Uterus (tissue), 3 donors: ENCODE measurements at regions not wholly inside any gene's neighbourhood (a gene's known extent, or its start where the extent isn't known, plus 50 kb on each side); places are given as distances from the start of the nearest gene placed in this dataset.

ENCODE experiments used
- DNase-seq, 2 donors: peaks; one replicate each; pipeline ENCODE4 v3.0.0-alpha.2; 2019 to 2020
- H3K27ac ChIP-seq, 2 donors: fragments of 200-600 bp; sonication (generic); 1 replicate in 1 of 2; 2 replicates in 1 of 2; pipeline ENCODE4 v1.5.1; 2016 to 2018
- H3K27me3 ChIP-seq, 2 donors: fragments of 200-600 bp; sonication (generic); one replicate each; pipeline ENCODE4 v1.5.1; 2018 to 2019; ENCODE audit warnings: control low read depth in 1 of 2
- H3K36me3 ChIP-seq, 2 donors: fragments of 200-600 bp; sonication (generic); one replicate each; pipeline ENCODE4 v1.5.1; 2019; ENCODE audit warnings: control low read depth in 1 of 2
- H3K4me1 ChIP-seq, 2 donors: fragments of 200-600 bp; sonication (generic); one replicate each; pipeline ENCODE4 v1.5.1; 2018 to 2019; ENCODE audit warnings: control low read depth in 1 of 2
- H3K4me3 ChIP-seq, 2 donors: fragments of 200-600 bp; sonication (generic); 1 replicate in 1 of 2; 2 replicates in 1 of 2; pipeline ENCODE4 v1.5.1; 2018 to 2019; ENCODE audit warnings: mild to moderate bottlenecking in 1 of 2
- H3K9me3 ChIP-seq, 2 donors: fragments of 200-600 bp; sonication (generic); one replicate each; pipeline ENCODE4 v1.5.1; 2019; ENCODE audit warnings: control low read depth in 1 of 2
- CTCF ChIP-seq, 4 experiments: fragments of 200-600 bp in 2 of 4; fragments of 450-650 bp in 2 of 4; sonication (generic) in 2 of 4; IDR thresholded peaks; one replicate each; pipeline ENCODE4 v1.5.1; 2016 to 2019; ENCODE audit warnings: antibody characterized with exemption in 4 of 4, mild to moderate bottlenecking in 2 of 4, moderate library complexity in 1 of 4
- POLR2A ChIP-seq, 2 donors: fragments of 450-650 bp; IDR thresholded peaks; one replicate each; pipeline ENCODE4 v1.6.1; 2016; ENCODE audit warnings: antibody characterized with exemption in 2 of 2, mild to moderate bottlenecking in 1 of 2, moderate library complexity in 1 of 2
- intact Hi-C: fragments of 100-400 bp; cut with DNase I; formaldehyde crosslinking; loops from one replicate; pipeline ENCODE4 v1.15.1; 2023; ENCODE audit warnings: low total_unique reads
- donor health status: DM: yes; HTN: yes; CAD: no.

- DNase-seq: no peak
- H3K4me1 ChIP-seq: no peaks in the 10 kb centered on the region
- intact Hi-C loops: no loop called here
- TF ChIP-seq CTCF (IDR thresholded peaks at IDR 0.05) (no peak), POLR2A (IDR thresholded peaks at IDR 0.05) (no peak)
- H3K9me3 ChIP-seq: no peaks in the 10 kb centered on the region
- H3K27me3 ChIP-seq: no peaks in the 10 kb centered on the region
- no peak overlapping the region for H3K4me3 ChIP-seq
- H3K27ac ChIP-seq: no peak overlapping the region
- H3K36me3 ChIP-seq: no peaks in the 10 kb centered on the region
These were observed 211.8 kb downstream of the DACT1 start for GRCh38 chr14:58849601-58850000.

GRCh38 chr14:58850011-58850410 is 212.2 kb downstream of the DACT1 start:
- no peak for DNase-seq
- Histone ChIP-seq H3K27ac (no peak overlapping the region), H3K9me3 (no peaks in the 10 kb centered on the region), H3K4me3 (no peak overlapping the region), H3K27me3 (no peaks in the 10 kb centered on the region), H3K4me1 (no peaks in the 10 kb centered on the region), H3K36me3 (no peaks in the 10 kb centered on the region)
- intact Hi-C loops: no loop called here
- TF ChIP-seq POLR2A (IDR thresholded peaks at IDR 0.05): no peak
- no peak for TF ChIP-seq CTCF (IDR thresholded peaks at IDR 0.05)

- Histone ChIP-seq H3K36me3 (no peaks in the 10 kb centered on the region), H3K4me3 (no peak overlapping the region), H3K9me3 (peaks cover 0 to 5% of the 10 kb centered on the region in 2 donors), H3K4me1 (no peaks in the 10 kb centered on the region), H3K27ac (no peak overlapping the region), H3K27me3 (no peaks in the 10 kb centered on the region)
- DNase-seq: no peak
- TF ChIP-seq POLR2A (IDR thresholded peaks at IDR 0.05) (no peak), CTCF (IDR thresholded peaks at IDR 0.05) (no peak)
- intact Hi-C loops: no loop called here
These were observed 223.8 kb downstream of the DACT1 start for GRCh38 chr14:58861586-58861985.

- TF ChIP-seq POLR2A (IDR thresholded peaks at IDR 0.05) (no peak), CTCF (IDR thresholded peaks at IDR 0.05) (no peak)
- intact Hi-C loops: no loop called here
- Histone ChIP-seq H3K4me1 (no peaks in the 10 kb centered on the region), H3K4me3 (no peak overlapping the region), H3K27me3 (no peaks in the 10 kb centered on the region), H3K36me3 (no peaks in the 10 kb centered on the region), H3K27ac (no peak overlapping the region), H3K9me3 (peaks cover 0 to 5% of the 10 kb centered on the region in 2 donors)
- no peak for DNase-seq
These were observed 224.8 kb downstream of the DACT1 start for GRCh38 chr14:58862416-58863160.

- DNase-seq: no peak
- H3K9me3 ChIP-seq: peaks cover 0 to 1% of the 10 kb centered on the region in 2 donors
- no peaks in the 10 kb centered on the region for H3K36me3 ChIP-seq
- intact Hi-C loops: no loop called here
- no peak for TF ChIP-seq POLR2A (IDR thresholded peaks at IDR 0.05)
- TF ChIP-seq CTCF (IDR thresholded peaks at IDR 0.05): no peak
- peak overlapping the region in 1 of 2 donors; percentile 30 for H3K27ac ChIP-seq
- H3K4me1 ChIP-seq: no peaks in the 10 kb centered on the region
- no peak overlapping the region for H3K4me3 ChIP-seq
- no peaks in the 10 kb centered on the region for H3K27me3 ChIP-seq
These were observed 226.0 kb downstream of the DACT1 start for GRCh38 chr14:58863661-58864345.
